ENCODE measurements at regions not wholly inside any gene's neighbourhood (a gene's known extent, or its start where the extent isn't known, plus 50 kb on each side); places are given as distances from the start of the nearest gene placed in this dataset.

- Histone ChIP-seq H3K9ac (ENCODE audit: low read length) (no peak overlapping the region), H3K4me3 (replicated peaks in 1 of 2; ENCODE audit: low read depth in 1 of 2, low read length in 2 of 2) (no peak overlapping the region), H3K9me3 (ENCODE audit: control insufficient read depth in 1 of 2, insufficient read depth in 1 of 2, low read depth in 1 of 2, low read length in 2 of 2) (peaks cover 0 to 41% of the 10 kb centered on the region in 2 experiments; a peak in 2 of 4 replicates), H4K20me1 (ENCODE audit: insufficient read depth) (no peaks in the 10 kb centered on the region), H2AFZ (ENCODE audit: low read depth, low read length, poor library complexity, severe bottlenecking) (no peak overlapping the region), H3K79me2 (ENCODE audit: insufficient read depth, low read length) (no peaks in the 10 kb centered on the region), H3K27ac (ENCODE audit: low read depth, low read length) (no peak overlapping the region), H3K4me1 (ENCODE audit: control insufficient read depth in 1 of 2, insufficient read depth in 2 of 2, low read length in 2 of 2) (no peaks in the 10 kb centered on the region), H3K27me3 (ENCODE audit: insufficient read depth, low read length) (no peaks in the 10 kb centered on the region), H3K9me2 (ENCODE audit: insufficient read depth) (no peaks in the 10 kb centered on the region), H3K4me2 (ENCODE audit: low read length) (no peak overlapping the region), H3K36me3 (ENCODE audit: control insufficient read depth in 1 of 2, insufficient read depth in 2 of 2, low read length in 2 of 2) (no peaks in the 10 kb centered on the region)
- ChIA-PET CTCF (no interaction called here), RAD21 (ENCODE audit: low non-redundant PET in 1 of 2, low total read pairs in 2 of 2, uncharacterized antibody in 2 of 2, unreplicated experiment in 2 of 2) (no interaction called here), POLR2A (no interaction called here)
- ATAC-seq: no peak
- no peak for DNase-seq (ENCODE audit: low read depth, low spot score)
- no peak for TF ChIP-seq EGR1 (IDR thresholded peaks at IDR 0.05; ENCODE audit: low read depth)
- TF ChIP-seq, protein P1, sequence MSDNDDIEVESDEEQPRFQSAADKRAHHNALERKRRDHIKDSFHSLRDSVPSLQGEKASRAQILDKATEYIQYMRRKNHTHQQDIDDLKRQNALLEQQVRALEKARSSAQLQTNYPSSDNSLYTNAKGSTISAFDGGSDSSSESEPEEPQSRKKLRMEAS (IDR thresholded peaks at IDR 0.05): no peak
- no TSS peak for BruUV-seq (replicated peaks)
- intact Hi-C loops (cut with micrococcal nuclease): no loop called here
Observed at GRCh38 chr16:35305476-35305875, 1846.1 kb downstream of the TP53TG3F start.

DNA sequence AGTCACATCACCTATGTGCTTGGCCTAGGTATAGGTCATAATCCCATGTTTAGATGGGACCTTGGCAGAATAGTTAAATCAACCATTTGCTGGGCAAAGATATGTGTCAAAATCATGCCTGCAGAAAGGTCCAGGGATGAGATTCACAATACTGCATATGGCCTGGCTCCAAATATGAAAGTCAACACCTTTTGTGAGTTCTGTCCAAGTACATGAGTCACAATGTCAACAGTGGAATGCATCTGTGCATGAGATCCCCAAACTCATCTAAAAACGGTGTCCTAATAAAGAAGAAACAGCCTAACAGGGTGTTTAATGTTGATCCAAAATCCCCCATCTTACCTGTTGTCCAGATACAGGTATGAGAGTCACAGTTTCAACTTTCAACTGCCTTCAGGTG lies 1847.5 kb downstream of the TP53TG3F start:
- Histone ChIP-seq H4K20me1 (ENCODE audit: insufficient read depth) (no peaks in the 10 kb centered on the region), H3K79me2 (ENCODE audit: insufficient read depth, low read length) (no peaks in the 10 kb centered on the region), H3K36me3 (ENCODE audit: control insufficient read depth in 1 of 2, insufficient read depth in 2 of 2, low read length in 2 of 2) (no peaks in the 10 kb centered on the region), H3K9me2 (ENCODE audit: insufficient read depth) (no peaks in the 10 kb centered on the region), H3K27ac (ENCODE audit: low read depth, low read length) (no peak overlapping the region), H3K4me2 (ENCODE audit: low read length) (no peak overlapping the region), H2AFZ (ENCODE audit: low read depth, low read length, poor library complexity, severe bottlenecking) (no peak overlapping the region), H3K4me3 (replicated peaks in 1 of 2; ENCODE audit: low read depth in 1 of 2, low read length in 2 of 2) (no peak overlapping the region), H3K9ac (ENCODE audit: low read length) (no peak overlapping the region), H3K9me3 (ENCODE audit: control insufficient read depth in 1 of 2, insufficient read depth in 1 of 2, low read depth in 1 of 2, low read length in 2 of 2) (peaks cover 0 to 45% of the 10 kb centered on the region in 2 experiments; a peak in 2 of 4 replicates), H3K4me1 (ENCODE audit: control insufficient read depth in 1 of 2, insufficient read depth in 2 of 2, low read length in 2 of 2) (no peaks in the 10 kb centered on the region), H3K27me3 (ENCODE audit: insufficient read depth, low read length) (no peaks in the 10 kb centered on the region)
- DNase-seq (ENCODE audit: low read depth, low spot score) (no peak), ATAC-seq (no peak)
- RAD21 ChIA-PET (ENCODE audit: low non-redundant PET in 1 of 2, low total read pairs in 2 of 2, uncharacterized antibody in 2 of 2, unreplicated experiment in 2 of 2): no interaction called here
- CTCF ChIA-PET: no interaction called here
- intact Hi-C loops (cut with micrococcal nuclease): no loop called here
- BruUV-seq (replicated peaks): no TSS peak
- TF ChIP-seq CEBPB (IDR thresholded peaks at IDR 0.05; ENCODE audit: low read depth) (no peak), ELF1 (IDR thresholded peaks at IDR 0.05; ENCODE audit: borderline replicate concordance, low read depth) (no peak), FOSL1 (IDR thresholded peaks at IDR 0.05; ENCODE audit: low read depth) (no peak), SP1 (IDR thresholded peaks at IDR 0.05; ENCODE audit: low read depth) (no peak), SRF (IDR thresholded peaks at IDR 0.05; ENCODE audit: low read depth) (no peak), REST (IDR thresholded peaks at IDR 0.05; ENCODE audit: low read depth) (no peak)
- POLR2A ChIA-PET: no interaction called here

Data from HCT116 (cell line).